Fibroblast of pulmonary artery (primary cell): ENCODE measurements at regions not wholly inside any gene's neighbourhood (a gene's known extent, or its start where the extent isn't known, plus 50 kb on each side); places are given as distances from the start of the nearest gene placed in this dataset.

ENCODE experiments used
- DNase-seq: peaks from one replicate; pipeline ENCODE4 v3.0.0-alpha.2; 2010; ENCODE audit warnings: low read depth
- H3K4me3 ChIP-seq: replicated peaks from 2 replicates; pipeline ENCODE4 v1.5.1; 2011; ENCODE audit warnings: low read depth, mild to moderate bottlenecking, control low read depth, low read length, moderate library complexity
- CTCF ChIP-seq: IDR thresholded peaks from 2 replicates; pipeline ENCODE4 v1.5.1; 2011; ENCODE audit warnings: mild to moderate bottlenecking, control low read depth, low read length, inconsistent platforms; ENCODE audit errors: missing control alignments

GRCh38 chr14:57073986-57074385 lies 194.7 kb downstream of the EXOC5 start:
- DNase-seq: no peak
- TF ChIP-seq CTCF: no peak
- no peak overlapping the region for H3K4me3 ChIP-seq

GRCh38 chr14:57071639-57072038 lies 197.1 kb downstream of the EXOC5 start:
- no peak for DNase-seq
- no peak overlapping the region for H3K4me3 ChIP-seq
- TF ChIP-seq CTCF: no peak

GRCh38 chr14:57069702-57070101 lies 199.0 kb downstream of the EXOC5 start:
- DNase-seq: no peak
- no peak for TF ChIP-seq CTCF
- H3K4me3 ChIP-seq: no peak overlapping the region

GRCh38 chr14:57068511-57068910 lies 200.2 kb downstream of the EXOC5 start:
- no peak for DNase-seq
- TF ChIP-seq CTCF: no peak

GRCh38 chr14:57066887-57067513 lies 201.7 kb downstream of the EXOC5 start:
- peak; percentile 65 for TF ChIP-seq CTCF
- no peak overlapping the region for H3K4me3 ChIP-seq
- DNase-seq: peak; percentile 17

More at GRCh38 chr14:57068511-57068910, 200.2 kb downstream of the EXOC5 start:
- no peak overlapping the region for H3K4me3 ChIP-seq

- DNase-seq: no peak
- no peak for TF ChIP-seq CTCF
- H3K4me3 ChIP-seq: no peak overlapping the region
Measured at GRCh38 chr14:57066463-57066862, 202.2 kb downstream of the EXOC5 start.

- H3K4me3 ChIP-seq: no peak overlapping the region
- TF ChIP-seq CTCF: no peak
- DNase-seq: no peak
Measured at GRCh38 chr14:57061009-57061711, 207.5 kb downstream of the EXOC5 start.
